Uterus (tissue), 2 donors: ENCODE measurements at regions not wholly inside any gene's neighbourhood (a gene's known extent, or its start where the extent isn't known, plus 50 kb on each side); places are given as distances from the start of the nearest gene placed in this dataset.

ENCODE experiments used
- CTCF ChIP-seq, 4 experiments: fragments of 200-600 bp in 2 of 4; fragments of 450-650 bp in 2 of 4; sonication (generic) in 2 of 4; IDR thresholded peaks; one replicate each; pipeline ENCODE4 v1.5.1; 2016 to 2019; ENCODE audit warnings: antibody characterized with exemption in 4 of 4, mild to moderate bottlenecking in 2 of 4, moderate library complexity in 1 of 4
- POLR2A ChIP-seq, 2 donors: fragments of 450-650 bp; IDR thresholded peaks; one replicate each; pipeline ENCODE4 v1.6.1; 2016; ENCODE audit warnings: antibody characterized with exemption in 2 of 2, mild to moderate bottlenecking in 1 of 2, moderate library complexity in 1 of 2

- TF ChIP-seq CTCF (IDR thresholded peaks at IDR 0.05) (no peak), POLR2A (IDR thresholded peaks at IDR 0.05) (no peak)
Observed at GRCh38 chr1:101139821-101140718, 96.7 kb upstream of the S1PR1 start.
